Astrocyte (in vitro differentiated cells and primary cell): ENCODE measurements at regions not wholly inside any gene's neighbourhood (a gene's known extent, or its start where the extent isn't known, plus 50 kb on each side); places are given as distances from the start of the nearest gene placed in this dataset.

Experiments used
- EZH2 ChIP-seq: IDR thresholded peaks from 2 replicates; pipeline ENCODE4 v1.6.1; 2012; ENCODE audit warnings: mild to moderate bottlenecking, low read length, inconsistent platforms; ENCODE audit not compliant: insufficient read depth
- TF ChIP-seq, protein P1 (sequence below): IDR thresholded peaks from 2 replicates; pipeline ENCODE4 v1.5.1; 2011; ENCODE audit warnings: low read depth, mild to moderate bottlenecking, inconsistent platforms, low read length, moderate library complexity; ENCODE audit not compliant: insufficient read depth

DNA sequence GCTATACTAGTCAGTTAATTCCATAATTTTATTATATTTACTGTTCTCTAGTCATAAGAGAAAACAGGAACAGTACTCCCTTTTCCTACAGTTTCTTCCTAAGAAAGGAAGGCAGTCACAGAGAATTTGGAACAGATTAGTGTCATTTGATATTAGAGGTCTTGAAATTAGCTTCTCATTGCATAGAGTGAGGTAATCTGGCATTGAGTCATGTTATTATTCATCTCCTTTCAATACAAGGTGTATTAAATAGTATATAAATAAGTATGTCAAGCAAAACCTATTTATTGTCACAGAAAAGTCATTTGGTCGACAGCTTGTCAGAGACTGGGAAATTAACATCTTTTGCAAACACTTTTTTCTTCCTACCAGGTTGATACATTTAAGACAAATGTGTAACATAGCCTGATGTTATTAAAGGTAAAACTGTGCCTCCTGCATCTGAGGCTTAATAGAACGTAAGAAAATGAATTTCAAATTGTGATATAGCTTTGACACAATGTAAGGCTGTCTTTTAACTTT lies 753.1 kb upstream of the FRG1 start:
- TF ChIP-seq, protein P1, sequence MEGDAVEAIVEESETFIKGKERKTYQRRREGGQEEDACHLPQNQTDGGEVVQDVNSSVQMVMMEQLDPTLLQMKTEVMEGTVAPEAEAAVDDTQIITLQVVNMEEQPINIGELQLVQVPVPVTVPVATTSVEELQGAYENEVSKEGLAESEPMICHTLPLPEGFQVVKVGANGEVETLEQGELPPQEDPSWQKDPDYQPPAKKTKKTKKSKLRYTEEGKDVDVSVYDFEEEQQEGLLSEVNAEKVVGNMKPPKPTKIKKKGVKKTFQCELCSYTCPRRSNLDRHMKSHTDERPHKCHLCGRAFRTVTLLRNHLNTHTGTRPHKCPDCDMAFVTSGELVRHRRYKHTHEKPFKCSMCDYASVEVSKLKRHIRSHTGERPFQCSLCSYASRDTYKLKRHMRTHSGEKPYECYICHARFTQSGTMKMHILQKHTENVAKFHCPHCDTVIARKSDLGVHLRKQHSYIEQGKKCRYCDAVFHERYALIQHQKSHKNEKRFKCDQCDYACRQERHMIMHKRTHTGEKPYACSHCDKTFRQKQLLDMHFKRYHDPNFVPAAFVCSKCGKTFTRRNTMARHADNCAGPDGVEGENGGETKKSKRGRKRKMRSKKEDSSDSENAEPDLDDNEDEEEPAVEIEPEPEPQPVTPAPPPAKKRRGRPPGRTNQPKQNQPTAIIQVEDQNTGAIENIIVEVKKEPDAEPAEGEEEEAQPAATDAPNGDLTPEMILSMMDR, result no peak
- no peak for TF ChIP-seq EZH2
